NB4 (cell line): ENCODE measurements at regions not wholly inside any gene's neighbourhood (a gene's known extent, or its start where the extent isn't known, plus 50 kb on each side); places are given as distances from the start of the nearest gene placed in this dataset.

Experiments used
- CTCF ChIP-seq: IDR thresholded peaks from one replicate; pipeline ENCODE4 v1.5.1; 2012; ENCODE audit warnings: low read depth, low read length
- POLR2A ChIP-seq: IDR thresholded peaks from 2 replicates; pipeline ENCODE4 v1.6.1; 2011; ENCODE audit warnings: mild to moderate bottlenecking; ENCODE audit not compliant: insufficient read length; ENCODE audit errors: extremely low read depth

DNA sequence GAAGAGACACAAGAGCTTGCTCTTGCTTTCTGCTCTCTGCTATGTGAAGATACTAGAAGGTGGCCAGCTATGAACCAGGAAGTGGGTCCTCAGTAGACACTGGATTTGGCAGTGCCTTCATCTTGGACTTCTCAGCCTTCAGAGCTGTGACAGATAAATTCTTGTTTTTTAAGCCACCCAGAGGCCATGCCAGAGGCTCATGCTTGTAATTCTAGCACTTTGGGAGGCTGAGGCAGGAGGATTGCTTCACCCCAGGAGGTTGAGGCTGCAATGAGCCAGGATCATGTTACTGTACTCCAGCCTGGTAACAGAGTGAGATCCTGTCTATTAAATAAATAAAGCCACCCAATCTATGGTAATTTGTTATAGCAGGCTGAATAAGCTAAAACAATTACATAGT, 185.5 kb upstream of the SALL4 start:
- TF ChIP-seq CTCF, result no peak
- no peak for TF ChIP-seq POLR2A
